ENCODE measurements at regions not wholly inside any gene's neighbourhood (a gene's known extent, or its start where the extent isn't known, plus 50 kb on each side); places are given as distances from the start of the nearest gene placed in this dataset.

- no peak for DNase-seq (ENCODE audit: low spot score)
Observed at GRCh38 chr16:86632206-86632605, 53.9 kb downstream of the FOXL1 start.

DNA sequence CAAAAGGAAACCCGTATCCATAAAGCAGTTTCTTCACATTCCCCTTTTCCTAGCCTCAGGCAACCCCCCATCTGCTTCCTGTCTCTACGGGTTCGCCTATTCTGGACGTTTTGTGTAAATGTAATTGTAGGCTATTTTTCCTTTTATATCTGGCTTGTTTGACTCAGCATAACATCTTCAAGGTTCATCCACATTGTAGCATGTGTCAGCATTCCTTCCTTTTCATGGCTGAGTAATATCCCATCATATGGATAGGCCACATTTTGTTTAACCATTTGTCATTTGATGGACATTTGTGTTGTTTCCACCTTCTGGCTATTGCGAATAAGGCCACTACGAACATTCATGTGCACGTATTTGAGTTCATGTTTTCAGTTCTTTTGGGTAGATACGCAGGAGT, 54.6 kb downstream of the FOXL1 start:
- no peak for DNase-seq (ENCODE audit: low spot score)

DNA sequence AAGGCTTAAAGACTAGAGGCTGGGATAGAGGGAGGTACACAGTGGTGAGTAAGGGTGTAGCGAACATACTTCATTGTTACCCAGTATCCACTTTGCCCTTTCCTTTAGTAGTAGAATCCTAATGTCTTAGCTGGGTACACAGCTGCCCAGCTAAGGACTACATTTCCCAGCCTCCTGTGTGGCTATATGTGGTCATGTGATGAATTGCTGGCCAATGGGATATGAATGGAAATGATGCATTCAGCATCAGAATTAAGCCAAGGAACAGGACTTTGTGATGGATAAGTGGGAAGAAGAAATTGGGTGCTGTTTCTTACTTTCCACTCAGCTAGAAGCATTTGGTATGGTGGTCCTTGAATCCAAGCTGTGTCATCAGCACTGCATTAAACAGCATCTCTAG, 55.9 kb downstream of the FOXL1 start:
- DNase-seq (ENCODE audit: low spot score) = no peak

- DNase-seq (ENCODE audit: low spot score) = no peak
Observed at GRCh38 chr16:86635176-86635876, 57.0 kb downstream of the FOXL1 start.

GRCh38 chr16:86635926-86636325, 57.6 kb downstream of the FOXL1 start:
- no peak for DNase-seq (ENCODE audit: low spot score)

DNA sequence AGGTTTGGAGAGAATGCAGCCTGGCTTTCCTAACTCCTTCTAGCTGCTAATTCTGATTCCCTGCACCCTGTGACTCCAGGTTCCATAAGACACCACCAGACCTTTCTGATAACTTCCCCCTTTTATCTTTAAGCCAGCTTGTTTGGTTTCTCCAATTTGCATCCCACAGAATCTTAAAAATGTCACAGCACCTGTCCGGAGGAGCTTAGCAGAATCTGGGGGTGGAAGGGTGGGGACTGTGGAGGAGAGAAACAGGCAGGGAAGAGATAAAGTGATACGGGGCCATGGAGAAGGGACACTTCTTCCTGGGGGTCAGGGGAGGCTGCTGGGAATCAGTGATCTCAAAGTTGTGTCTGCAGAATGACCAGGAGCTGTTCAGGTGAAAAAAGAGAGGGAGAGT, 59.4 kb downstream of the FOXL1 start:
- DNase-seq (ENCODE audit: low spot score) = no peak

DNA sequence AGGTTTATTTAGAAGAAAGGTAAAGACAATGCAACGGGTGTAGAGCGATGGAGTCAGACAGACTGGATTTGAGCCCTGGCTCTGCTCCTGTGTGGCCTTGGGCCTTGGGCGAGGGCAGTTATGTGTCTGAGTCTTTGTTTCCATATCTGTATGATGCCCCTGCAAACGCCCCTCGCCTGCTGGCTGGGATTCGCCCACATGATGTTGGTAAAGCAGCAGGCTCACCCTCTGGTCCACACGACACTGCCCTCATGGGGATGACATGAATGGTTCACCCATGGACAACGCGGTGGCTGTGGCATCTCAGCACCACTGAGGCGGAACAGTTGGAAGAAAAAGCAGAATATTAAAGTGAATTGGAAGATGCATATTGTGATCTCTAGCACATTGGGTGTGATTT, 60.3 kb downstream of the FOXL1 start:
- DNase-seq (ENCODE audit: low spot score) = no peak

DNA sequence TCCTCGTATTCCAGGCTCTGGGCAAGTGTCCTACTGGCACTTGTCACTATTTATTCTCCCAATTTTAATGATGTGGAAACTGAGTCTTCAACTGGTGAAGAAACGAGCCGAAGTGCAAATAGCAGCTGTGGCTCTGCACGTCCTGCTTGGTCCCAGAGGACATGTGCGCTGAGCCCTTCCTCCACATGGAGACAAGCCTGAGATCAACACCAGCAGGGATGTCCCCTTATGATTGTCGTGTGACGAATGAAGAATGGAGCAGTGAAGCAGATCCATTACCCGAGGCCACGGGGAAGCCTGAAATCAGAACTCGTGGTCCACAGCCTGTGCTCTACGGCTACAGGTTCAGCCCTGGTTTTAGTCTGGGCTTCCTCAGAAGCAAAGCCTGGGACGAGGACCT, 61.0 kb downstream of the FOXL1 start:
- DNase-seq (ENCODE audit: low spot score) = no peak

GRCh38 chr16:86640265-86640843, 62.0 kb downstream of the FOXL1 start:
- DNase-seq (ENCODE audit: low spot score) = no peak

DNA sequence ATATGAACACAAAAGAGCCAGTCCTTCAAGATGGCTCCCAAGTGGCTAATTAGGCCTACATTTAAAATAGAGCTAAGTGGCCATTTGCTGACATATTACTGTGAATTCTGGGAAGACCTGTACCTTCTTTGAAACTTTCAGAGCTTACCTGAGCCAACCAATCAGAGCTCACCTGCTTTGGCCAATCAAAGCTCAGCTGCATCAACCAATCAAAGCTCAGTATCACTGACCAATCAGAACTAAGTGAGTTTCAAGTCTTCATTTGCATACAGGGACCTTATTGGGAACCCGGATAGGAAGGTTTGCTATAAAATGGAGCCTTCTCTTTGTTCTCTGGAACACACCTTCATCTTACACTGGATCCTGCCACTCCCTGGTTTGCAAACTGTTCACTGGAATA, 63.7 kb downstream of the FOXL1 start:
- no peak for DNase-seq (ENCODE audit: low spot score)

GRCh38 chr16:86643671-86644070, 65.3 kb downstream of the FOXL1 start:
- DNase-seq (ENCODE audit: low spot score) = no peak

- no peak for DNase-seq (ENCODE audit: low spot score)
Observed at GRCh38 chr16:86647561-86647960, 69.2 kb downstream of the FOXL1 start.

GRCh38 chr16:86649875-86650274, 71.5 kb downstream of the FOXL1 start:
- DNase-seq (ENCODE audit: low spot score) = no peak

DNA sequence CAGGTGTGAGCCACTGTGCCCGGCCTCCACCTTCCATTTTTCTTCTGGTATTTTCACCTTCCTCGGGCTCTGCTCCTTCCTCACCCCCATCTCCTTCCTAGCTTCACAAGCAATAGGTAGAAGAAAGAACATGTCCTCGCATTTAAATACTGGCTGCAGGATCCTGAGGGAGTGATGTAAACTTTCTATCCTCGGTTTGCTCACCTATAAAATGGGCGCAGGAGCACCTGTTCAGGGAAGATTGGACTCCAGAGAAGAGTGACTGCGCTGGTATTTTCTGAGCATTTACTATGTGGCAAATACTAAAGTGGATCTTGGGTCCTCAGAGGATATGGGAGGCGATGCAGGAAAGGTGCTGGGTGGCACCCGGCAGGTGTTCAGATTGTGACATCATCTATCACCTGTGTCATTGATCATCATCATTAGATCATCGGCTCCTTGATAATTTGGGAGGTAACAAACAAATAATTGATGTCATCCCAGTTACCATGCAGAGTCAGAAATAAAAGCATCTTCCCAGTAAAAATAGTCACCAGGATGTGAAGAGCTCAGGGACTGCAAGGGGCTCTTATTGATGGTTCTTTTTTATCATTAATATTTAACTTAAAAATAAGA, 72.8 kb downstream of the FOXL1 start:
- DNase-seq (ENCODE audit: low spot score) = no peak

DNA sequence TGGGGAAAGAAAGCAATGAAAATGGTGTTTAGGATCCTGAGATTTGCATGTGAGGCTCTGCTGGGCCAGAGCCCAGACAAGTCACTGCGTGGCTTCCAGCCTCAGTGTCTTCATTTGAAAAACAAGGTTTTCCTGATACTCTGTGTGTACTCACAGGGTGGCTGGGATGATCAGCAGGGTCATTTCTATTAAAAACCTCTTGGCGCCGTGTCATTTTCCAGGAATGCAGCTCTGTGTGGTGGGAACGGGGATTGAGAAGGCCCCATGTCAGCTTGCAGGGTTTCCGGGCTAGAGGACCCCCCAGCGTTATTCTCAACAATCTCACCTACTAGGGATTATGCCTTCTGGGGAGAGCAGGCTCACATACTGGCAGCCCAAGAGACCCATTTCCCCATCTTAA, 73.5 kb downstream of the FOXL1 start:
- DNase-seq (ENCODE audit: low spot score) = no peak

GRCh38 chr16:86653285-86654006, 75.1 kb downstream of the FOXL1 start:
- DNase-seq (ENCODE audit: low spot score) = no peak

DNA sequence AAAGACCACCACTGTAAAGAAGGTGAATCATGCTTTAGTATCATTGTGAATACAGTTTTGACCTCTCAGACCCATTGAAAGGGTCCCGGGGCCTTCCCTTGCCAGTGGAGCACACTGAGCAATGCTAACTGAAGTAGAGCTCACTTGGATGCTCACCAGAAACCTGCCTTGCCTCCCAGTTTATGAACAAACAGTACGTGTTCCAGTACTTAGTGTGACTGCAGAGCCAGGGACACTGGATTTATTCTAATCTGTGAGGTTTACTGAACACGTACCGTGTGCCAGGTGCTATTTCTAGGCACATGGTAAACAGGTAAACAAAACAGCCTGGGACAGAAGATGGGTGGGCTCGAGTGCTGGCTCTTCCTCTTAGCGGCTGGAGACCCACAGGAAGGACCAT, 79.6 kb downstream of the FOXL1 start:
- no peak for DNase-seq (ENCODE audit: low spot score)

DNA sequence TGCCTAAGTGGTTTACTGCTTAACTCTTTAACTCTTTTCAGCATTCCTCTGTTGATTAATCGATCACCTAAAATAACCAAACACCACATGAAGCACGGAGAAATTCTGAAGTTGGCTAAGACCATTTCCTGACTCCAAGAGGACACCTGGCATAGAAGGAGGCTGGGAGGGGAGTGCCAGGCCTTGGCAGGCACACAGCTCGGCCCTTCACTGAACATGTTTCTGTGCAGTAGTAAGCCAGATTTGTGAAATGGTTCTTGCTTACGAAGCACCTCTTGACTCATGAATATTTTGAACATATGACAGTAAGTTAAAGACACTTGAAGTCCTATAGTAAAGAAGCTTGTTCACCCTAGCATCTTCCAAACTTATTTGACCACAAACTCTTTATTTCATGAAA, 82.3 kb downstream of the FOXL1 start:
- no peak for DNase-seq (ENCODE audit: low spot score)

DNA sequence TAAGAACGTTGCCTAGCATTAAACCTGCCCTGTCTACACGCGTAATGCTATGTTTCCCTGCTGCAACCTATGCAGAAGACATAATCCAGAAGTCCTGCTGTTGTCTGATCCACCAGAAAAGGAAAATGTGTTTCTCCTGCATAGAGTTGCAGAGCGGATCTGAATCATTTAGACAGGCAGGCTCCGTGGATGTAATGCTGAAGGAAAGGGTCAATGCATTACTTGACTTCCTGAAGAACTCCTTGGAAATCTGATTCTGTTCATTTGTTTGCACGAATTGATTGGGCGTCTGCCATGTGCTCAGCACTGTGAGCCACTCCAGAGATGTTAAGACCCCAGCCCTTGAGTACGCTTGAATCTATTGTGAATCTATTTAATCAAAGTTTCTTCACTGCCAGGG, 83.4 kb downstream of the FOXL1 start:
- DNase-seq (ENCODE audit: low spot score) = no peak

GRCh38 chr16:86662195-86662594, 83.8 kb downstream of the FOXL1 start:
- no peak for DNase-seq (ENCODE audit: low spot score)

- no peak for DNase-seq (ENCODE audit: low spot score)
Observed at GRCh38 chr16:86662740-86663139, 84.4 kb downstream of the FOXL1 start.

DNA sequence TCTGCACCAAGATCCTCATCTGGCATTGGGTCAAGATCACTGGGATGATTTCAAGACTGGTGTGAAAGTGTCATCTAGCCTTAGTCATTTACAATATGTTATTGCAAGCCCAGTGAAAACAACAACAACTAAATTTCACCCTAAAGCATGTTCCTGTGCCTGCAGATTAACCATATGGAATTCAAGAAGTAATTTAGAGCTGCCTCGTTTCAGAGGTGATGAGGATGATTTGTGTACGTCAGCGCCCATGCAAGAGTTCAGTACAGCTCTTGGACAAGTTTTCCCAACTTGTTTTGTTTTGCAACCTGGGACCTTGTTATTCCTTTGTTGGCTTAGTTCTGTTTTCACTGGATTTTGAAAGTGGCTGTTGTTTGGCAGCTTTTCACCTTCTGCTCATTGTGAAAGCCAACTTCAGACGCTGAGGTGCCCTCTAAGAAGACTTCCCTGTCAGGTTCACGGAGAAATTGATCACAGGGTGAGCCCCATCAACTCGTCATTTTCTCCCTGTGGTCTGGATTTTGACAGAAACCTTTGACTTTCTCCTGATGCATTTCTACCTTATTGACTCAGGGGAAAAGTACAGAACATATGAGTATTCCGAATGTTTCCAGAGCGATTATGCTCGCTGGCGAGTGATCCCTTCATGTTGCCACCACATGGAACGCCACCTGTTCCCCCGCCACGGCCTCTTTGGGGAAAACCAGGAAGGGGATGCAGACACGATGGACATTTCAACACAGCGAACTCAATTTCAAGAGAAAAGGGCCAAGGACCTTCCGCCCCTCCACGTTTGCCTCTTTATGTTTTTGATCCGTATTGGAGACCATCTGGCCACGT, 85.6 kb downstream of the FOXL1 start:
- DNase-seq (ENCODE audit: low spot score) = no peak
